ENCODE measurements at regions not wholly inside any gene's neighbourhood (a gene's known extent, or its start where the extent isn't known, plus 50 kb on each side); places are given as distances from the start of the nearest gene placed in this dataset.

DNA sequence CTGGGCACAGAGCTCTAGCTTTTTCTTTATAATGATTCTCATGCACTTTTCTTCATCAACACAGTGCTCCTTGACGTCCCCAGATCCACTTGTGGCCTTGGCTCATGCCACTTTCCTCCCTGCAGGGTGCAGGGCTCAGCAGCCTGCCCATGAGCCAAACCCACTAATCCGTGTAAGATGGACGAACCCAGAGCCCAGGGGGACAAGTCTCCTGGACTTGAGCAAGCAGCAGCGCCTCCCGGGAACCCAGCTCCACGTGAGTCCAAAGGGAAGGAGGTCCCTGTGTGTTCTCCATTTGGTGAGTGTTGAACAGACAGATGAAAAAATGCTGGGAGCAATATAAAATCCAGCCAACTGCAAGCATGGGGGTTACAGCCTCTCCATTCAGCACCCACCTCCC, 470.6 kb upstream of the HS6ST1 start:
- TF ChIP-seq, protein P1, sequence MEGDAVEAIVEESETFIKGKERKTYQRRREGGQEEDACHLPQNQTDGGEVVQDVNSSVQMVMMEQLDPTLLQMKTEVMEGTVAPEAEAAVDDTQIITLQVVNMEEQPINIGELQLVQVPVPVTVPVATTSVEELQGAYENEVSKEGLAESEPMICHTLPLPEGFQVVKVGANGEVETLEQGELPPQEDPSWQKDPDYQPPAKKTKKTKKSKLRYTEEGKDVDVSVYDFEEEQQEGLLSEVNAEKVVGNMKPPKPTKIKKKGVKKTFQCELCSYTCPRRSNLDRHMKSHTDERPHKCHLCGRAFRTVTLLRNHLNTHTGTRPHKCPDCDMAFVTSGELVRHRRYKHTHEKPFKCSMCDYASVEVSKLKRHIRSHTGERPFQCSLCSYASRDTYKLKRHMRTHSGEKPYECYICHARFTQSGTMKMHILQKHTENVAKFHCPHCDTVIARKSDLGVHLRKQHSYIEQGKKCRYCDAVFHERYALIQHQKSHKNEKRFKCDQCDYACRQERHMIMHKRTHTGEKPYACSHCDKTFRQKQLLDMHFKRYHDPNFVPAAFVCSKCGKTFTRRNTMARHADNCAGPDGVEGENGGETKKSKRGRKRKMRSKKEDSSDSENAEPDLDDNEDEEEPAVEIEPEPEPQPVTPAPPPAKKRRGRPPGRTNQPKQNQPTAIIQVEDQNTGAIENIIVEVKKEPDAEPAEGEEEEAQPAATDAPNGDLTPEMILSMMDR (IDR thresholded peaks at IDR 0.05; ENCODE audit: control insufficient read depth, insufficient read depth, low read depth, low read length, missing control alignments): no peak
- no peak overlapping the region for H3K4me3 ChIP-seq (ENCODE audit: control insufficient read depth, low read depth, low read length)
- no peak for DNase-seq (ENCODE audit: low read depth)

DNA sequence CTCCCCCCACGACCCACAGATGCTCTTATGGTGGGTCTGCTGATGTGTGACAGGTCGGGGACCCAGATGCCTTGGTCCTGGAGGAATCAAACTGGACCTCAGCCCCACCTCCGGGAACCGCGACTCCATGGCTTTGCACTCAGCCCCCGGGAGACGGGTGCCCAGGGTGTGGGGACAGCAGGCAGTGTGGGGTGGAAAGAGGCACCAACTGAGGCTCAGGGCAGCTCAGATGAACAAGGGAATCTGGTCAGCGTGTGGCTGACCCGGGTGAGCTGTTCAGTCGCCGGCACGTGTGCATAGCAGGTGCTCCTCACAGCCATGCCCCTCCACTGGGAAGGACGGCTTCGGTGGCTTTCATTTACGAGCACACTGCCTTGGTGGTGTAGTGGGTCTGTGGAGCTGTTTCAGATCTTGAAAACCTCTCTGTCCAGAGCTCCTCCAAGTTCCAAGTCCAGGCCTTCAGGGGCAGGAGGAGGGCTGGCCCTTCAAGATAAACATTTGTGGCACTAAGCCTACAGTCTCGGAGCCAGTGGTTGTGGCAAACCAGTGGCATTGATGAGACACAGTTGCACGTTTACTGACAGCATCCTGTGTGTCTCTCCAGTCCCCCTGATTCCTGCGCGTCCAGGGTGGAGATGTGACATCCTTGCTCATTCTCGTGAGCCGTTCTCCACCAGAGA, 471.2 kb upstream of the HS6ST1 start:
- TF ChIP-seq, protein P1 (IDR thresholded peaks at IDR 0.05; ENCODE audit: control insufficient read depth, insufficient read depth, low read depth, low read length, missing control alignments): no peak
- no peak overlapping the region for H3K4me3 ChIP-seq (ENCODE audit: control insufficient read depth, low read depth, low read length)
- DNase-seq (ENCODE audit: low read depth): no peak

GRCh38 chr2:128790541-128791001, 471.9 kb upstream of the HS6ST1 start:
- H3K4me3 ChIP-seq (ENCODE audit: control insufficient read depth, low read depth, low read length): no peak overlapping the region
- TF ChIP-seq, protein P1 (IDR thresholded peaks at IDR 0.05; ENCODE audit: control insufficient read depth, insufficient read depth, low read depth, low read length, missing control alignments): no peak
- no peak for DNase-seq (ENCODE audit: low read depth)

DNA sequence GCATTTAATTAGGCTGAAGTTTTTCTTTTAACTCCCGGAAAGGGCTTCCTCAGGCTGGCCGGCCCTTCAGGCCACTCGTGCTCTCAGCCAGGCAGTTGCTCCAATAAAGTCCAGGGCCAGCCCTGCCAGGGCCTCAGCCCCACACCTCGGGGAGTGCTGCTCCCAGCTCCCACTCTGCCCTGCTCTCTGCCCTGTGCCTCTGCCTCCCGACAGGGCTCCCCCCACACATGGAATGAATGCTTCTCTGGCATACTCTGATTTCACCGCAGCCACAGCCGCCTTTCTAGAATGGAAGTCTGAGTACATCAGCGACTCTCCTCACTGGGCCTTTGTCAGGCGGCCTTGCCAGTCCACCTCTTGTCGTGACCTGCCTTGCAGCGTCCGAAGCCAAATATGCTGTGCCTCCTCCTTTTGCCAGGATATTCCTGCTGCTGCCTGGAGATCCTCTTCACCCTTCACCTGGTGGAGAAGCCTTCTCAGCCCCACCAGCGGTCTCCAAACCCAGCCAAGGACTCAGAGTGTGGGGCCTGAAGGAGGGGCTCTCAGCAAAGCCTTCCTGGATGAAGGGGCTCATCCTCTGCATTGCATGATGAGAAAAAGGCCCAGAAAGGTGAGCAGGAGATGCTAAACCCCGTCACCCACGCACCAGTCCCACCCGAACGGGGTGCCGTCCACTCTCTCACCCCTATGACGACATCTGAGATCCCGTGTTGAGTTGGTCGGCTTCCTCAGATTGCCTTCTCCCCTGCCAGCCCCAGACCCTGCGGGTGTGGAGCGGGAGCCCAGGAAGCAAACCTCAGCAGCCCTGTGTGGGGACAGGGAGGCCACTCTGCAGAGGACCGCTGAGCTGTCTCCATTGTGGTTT, 472.7 kb upstream of the HS6ST1 start:
- DNase-seq (ENCODE audit: low read depth): no peak
- H3K4me3 ChIP-seq (ENCODE audit: control insufficient read depth, low read depth, low read length): no peak overlapping the region
- TF ChIP-seq, protein P1 (IDR thresholded peaks at IDR 0.05; ENCODE audit: control insufficient read depth, insufficient read depth, low read depth, low read length, missing control alignments): no peak

GRCh38 chr2:128791985-128792320, 473.3 kb upstream of the HS6ST1 start:
- TF ChIP-seq, protein P1 (IDR thresholded peaks at IDR 0.05; ENCODE audit: control insufficient read depth, insufficient read depth, low read depth, low read length, missing control alignments): no peak
- no peak for DNase-seq (ENCODE audit: low read depth)

DNA sequence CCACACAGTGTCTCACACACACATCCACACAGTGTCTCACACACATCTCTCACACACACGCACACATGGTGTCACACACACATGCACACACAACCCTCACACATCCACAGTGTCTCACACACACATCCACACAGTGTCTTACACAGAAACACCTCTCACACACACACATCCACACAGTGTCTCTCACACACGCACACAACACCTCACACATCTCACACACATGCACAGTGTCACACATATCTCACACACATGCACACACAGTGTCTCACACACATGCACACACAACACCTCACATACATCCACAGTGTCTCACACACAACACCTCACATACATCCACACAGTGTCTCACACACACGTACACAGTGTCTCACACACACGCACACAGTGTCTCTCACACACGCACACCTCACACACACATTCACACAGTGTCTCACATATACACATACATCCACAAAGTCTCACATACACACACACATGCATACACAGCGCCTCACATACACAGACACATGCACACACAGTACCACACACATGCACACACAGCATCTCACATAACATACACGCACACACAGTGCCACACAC, 473.9 kb upstream of the HS6ST1 start:
- TF ChIP-seq, protein P1 (IDR thresholded peaks at IDR 0.05; ENCODE audit: control insufficient read depth, insufficient read depth, low read depth, low read length, missing control alignments): no peak
- H3K4me3 ChIP-seq (ENCODE audit: control insufficient read depth, low read depth, low read length): no peak overlapping the region
- no peak for DNase-seq (ENCODE audit: low read depth)

More at GRCh38 chr2:128791985-128792320, 473.3 kb upstream of the HS6ST1 start:
- H3K4me3 ChIP-seq (ENCODE audit: control insufficient read depth, low read depth, low read length): no peak overlapping the region
